Gastroesophageal sphincter (tissue), 4 donors: ENCODE measurements at regions not wholly inside any gene's neighbourhood (a gene's known extent, or its start where the extent isn't known, plus 50 kb on each side); places are given as distances from the start of the nearest gene placed in this dataset.

Experiments used
- ATAC-seq: fragments of 150-250 bp; one replicate; pipeline ENCODE4 v1.9.1; 2016; ENCODE audit warnings: mild to moderate bottlenecking, moderate library complexity
- H3K27ac ChIP-seq, 4 donors: fragments of 200-600 bp; sonication (generic) in 3 of 4; 1 replicate in 3 of 4; 2 replicates in 1 of 4; pipeline ENCODE4 v1.5.1; 2016 to 2019
- H3K27me3 ChIP-seq: fragments of 200-600 bp; sonication (generic); one replicate; pipeline ENCODE4 v1.5.1; 2019
- H3K36me3 ChIP-seq, 2 donors: fragments of 200-600 bp; sonication (generic); one replicate each; pipeline ENCODE4 v1.5.1; 2019; ENCODE audit warnings: control low read depth in 1 of 2
- H3K4me1 ChIP-seq, 3 donors: fragments of 200-600 bp; sonication (generic); 1 replicate in 2 of 3; 2 replicates in 1 of 3; pipeline ENCODE4 v1.5.1; 2016 to 2019; ENCODE audit warnings: control low read depth in 2 of 3
- H3K4me3 ChIP-seq, 2 donors: fragments of 200-600 bp; sonication (generic); one replicate each; pipeline ENCODE4 v1.5.1; 2019; ENCODE audit warnings: mild to moderate bottlenecking in 1 of 2, moderate library complexity in 1 of 2
- H3K9me3 ChIP-seq, 3 donors: fragments of 200-600 bp; sonication (generic); one replicate each; pipeline ENCODE4 v1.5.1; 2017 to 2019; ENCODE audit warnings: control low read depth in 2 of 3
- CTCF ChIP-seq, 4 experiments: fragments of 200-600 bp in 2 of 4; fragments of 450-650 bp in 2 of 4; sonication (generic) in 1 of 4; IDR thresholded peaks; one replicate each; pipeline ENCODE4 v1.5.1; 2017 to 2019; ENCODE audit warnings: antibody characterized with exemption in 4 of 4, mild to moderate bottlenecking in 2 of 4, moderate library complexity in 2 of 4
- EP300 ChIP-seq: sonication (generic); formaldehyde crosslinking; IDR thresholded peaks from one replicate; pipeline ENCODE4 v1.6.1; 2017; ENCODE audit warnings: antibody characterized with exemption, mild to moderate bottlenecking
- POLR2A ChIP-seq, 2 donors: fragments of 450-650 bp; IDR thresholded peaks; one replicate each; pipeline ENCODE4 v1.6.1; 2017; ENCODE audit warnings: antibody characterized with exemption in 2 of 2, mild to moderate bottlenecking in 2 of 2, moderate library complexity in 1 of 2
- POLR2AphosphoS5 ChIP-seq: sonication (generic); formaldehyde crosslinking; IDR thresholded peaks from one replicate; pipeline ENCODE4 v1.6.1; 2017; ENCODE audit warnings: antibody characterized with exemption
- WGBS, 2 donors: methylation state at CpG; one replicate each; pipeline ENCODE4 v1.1.5; 2018; ENCODE audit warnings: low coverage in 1 of 2; 5-methylcytosine and 5-hydroxymethylcytosine counted together

GRCh38 chr10:10432296-10433035 is 585.2 kb upstream of the CELF2 start:
- WGBS, 2 donors, result 52 to 62% methylated on average over 7 to 9 of the region's 9 CpGs

GRCh38 chr10:10434312-10434711 is 583.4 kb upstream of the CELF2 start:
- H3K36me3 ChIP-seq, result no peaks in the 10 kb centered on the region
- WGBS, 2 donors, result 86 to 89% methylated on average over 3 to 4 of the region's 4 CpGs
- no peaks in the 10 kb centered on the region for H3K27me3 ChIP-seq
- no peak for ATAC-seq
- H3K4me1 ChIP-seq, result peaks cover 0 to 7% (median 0%) of the 10 kb centered on the region in 3 donors
- no peaks in the 10 kb centered on the region for H3K9me3 ChIP-seq
- H3K4me3 ChIP-seq, result no peak overlapping the region
- no peak overlapping the region for H3K27ac ChIP-seq
- no peak for TF ChIP-seq POLR2AphosphoS5
- no peak for TF ChIP-seq EP300
- TF ChIP-seq CTCF (IDR thresholded peaks at IDR 0.05), result no peak
- TF ChIP-seq POLR2A (IDR thresholded peaks at IDR 0.05), result no peak

More at GRCh38 chr10:10432296-10433035, 585.2 kb upstream of the CELF2 start:
- TF ChIP-seq EP300 (no peak), POLR2A (IDR thresholded peaks at IDR 0.05) (no peak), POLR2AphosphoS5 (no peak), CTCF (IDR thresholded peaks at IDR 0.05) (no peak)
- H3K9me3 ChIP-seq, result no peaks in the 10 kb centered on the region
- H3K36me3 ChIP-seq, result no peaks in the 10 kb centered on the region
- H3K4me1 ChIP-seq, result no peaks in the 10 kb centered on the region
- ATAC-seq, result no peak
- no peaks in the 10 kb centered on the region for H3K27me3 ChIP-seq
- H3K27ac ChIP-seq, result no peak overlapping the region
- no peak overlapping the region for H3K4me3 ChIP-seq

GRCh38 chr10:10437886-10438285 is 579.8 kb upstream of the CELF2 start:
- Histone ChIP-seq H3K27me3 (no peaks in the 10 kb centered on the region), H3K36me3 (no peaks in the 10 kb centered on the region), H3K9me3 (no peaks in the 10 kb centered on the region), H3K27ac (no peak overlapping the region), H3K4me3 (no peak overlapping the region), H3K4me1 (peaks cover 0 to 7% (median 0%) of the 10 kb centered on the region in 3 donors)
- 83 to 84% methylated on average over 3 to 4 of the region's 4 CpGs for whole genome bisulfite sequencing, 2 donors
- ATAC-seq, result no peak
- TF ChIP-seq EP300 (no peak), POLR2AphosphoS5 (no peak), CTCF (IDR thresholded peaks at IDR 0.05) (no peak), POLR2A (IDR thresholded peaks at IDR 0.05) (no peak)

- no peak for ATAC-seq
- no peak for TF ChIP-seq POLR2AphosphoS5
- no peaks in the 10 kb centered on the region for H3K36me3 ChIP-seq
- no peaks in the 10 kb centered on the region for H3K9me3 ChIP-seq
- H3K4me1 ChIP-seq, result peaks cover 0 to 7% (median 0%) of the 10 kb centered on the region in 3 donors
- no peak overlapping the region for H3K4me3 ChIP-seq
- H3K27me3 ChIP-seq, result no peaks in the 10 kb centered on the region
- H3K27ac ChIP-seq, result no peak overlapping the region
- 19 to 20% methylated on average over 1 of the region's 1 CpG for WGBS, 2 donors
These were observed 579.2 kb upstream of the CELF2 start for GRCh38 chr10:10438335-10439100.

GRCh38 chr10:10456856-10457255 is 560.8 kb upstream of the CELF2 start:
- 88 to 94% methylated on average over 2 of the region's 2 CpGs for WGBS, 2 donors
- Histone ChIP-seq H3K4me3 (no peak overlapping the region), H3K9me3 (peaks cover 0 to 7% (median 0%) of the 10 kb centered on the region in 3 donors), H3K27ac (no peak overlapping the region), H3K36me3 (no peaks in the 10 kb centered on the region), H3K4me1 (no peaks in the 10 kb centered on the region), H3K27me3 (no peaks in the 10 kb centered on the region)
- ATAC-seq, result no peak
- no peak for TF ChIP-seq POLR2A (IDR thresholded peaks at IDR 0.05)
- no peak for TF ChIP-seq EP300
- TF ChIP-seq POLR2AphosphoS5, result no peak
- no peak for TF ChIP-seq CTCF (IDR thresholded peaks at IDR 0.05)
